Chondrocyte (in vitro differentiated cells): ENCODE measurements at regions not wholly inside any gene's neighbourhood (a gene's known extent, or its start where the extent isn't known, plus 50 kb on each side); places are given as distances from the start of the nearest gene placed in this dataset.

Experiments used
- DNase-seq: peaks from one replicate; pipeline ENCODE4 v3.0.0; 2021; ENCODE audit warnings: mixed read lengths, low spot score
- H3K27ac Mint-ChIP-seq: one replicate; pipeline ENCODE4 v1.8.0; 2021; ENCODE audit warnings: mild to moderate bottlenecking, moderate library complexity, mixed read lengths; ENCODE audit not compliant: unreplicated experiment
- H3K27me3 Mint-ChIP-seq: 2 replicates; pipeline ENCODE4 v1.8.0; 2021; ENCODE audit warnings: low read depth, mixed read lengths
- H3K36me3 Mint-ChIP-seq: 2 replicates; pipeline ENCODE4 v1.8.0; 2021; ENCODE audit warnings: low read depth, mixed read lengths
- H3K4me1 Mint-ChIP-seq: 2 replicates; pipeline ENCODE4 v1.8.0; 2021; ENCODE audit warnings: low read depth, mild to moderate bottlenecking, mixed read lengths
- H3K4me3 Mint-ChIP-seq: one replicate; pipeline ENCODE4 v1.8.0; 2021; ENCODE audit warnings: mild to moderate bottlenecking, moderate library complexity, mixed read lengths; ENCODE audit not compliant: unreplicated experiment
- H3K9me3 Mint-ChIP-seq: 2 replicates; pipeline ENCODE4 v1.8.0; 2021; ENCODE audit warnings: low read depth, mixed read lengths
- TF ChIP-seq, protein P1 (sequence below): fragments of 200-600 bp; sonication (generic); IDR thresholded peaks from 2 replicates; pipeline ENCODE4 v1.5.0; 2021; ENCODE audit warnings: antibody characterized with exemption, mild to moderate bottlenecking, moderate library complexity

GRCh38 chr22:23402275-23403151 lies 177.6 kb downstream of the IGLL1 start:
- peaks cover 3% of the 10 kb centered on the region for H3K27me3 Mint-ChIP-seq

GRCh38 chr22:23401910-23402274 lies 178.2 kb downstream of the IGLL1 start:
- Mint-ChIP-seq H3K27me3 (peaks cover 3% of the 10 kb centered on the region), H3K9me3 (peaks cover 6% of the 10 kb centered on the region), H3K27ac (no peak overlapping the region), H3K4me1 (no peaks in the 10 kb centered on the region), H3K4me3 (no peak overlapping the region), H3K36me3 (no peaks in the 10 kb centered on the region)
- TF ChIP-seq, protein P1, sequence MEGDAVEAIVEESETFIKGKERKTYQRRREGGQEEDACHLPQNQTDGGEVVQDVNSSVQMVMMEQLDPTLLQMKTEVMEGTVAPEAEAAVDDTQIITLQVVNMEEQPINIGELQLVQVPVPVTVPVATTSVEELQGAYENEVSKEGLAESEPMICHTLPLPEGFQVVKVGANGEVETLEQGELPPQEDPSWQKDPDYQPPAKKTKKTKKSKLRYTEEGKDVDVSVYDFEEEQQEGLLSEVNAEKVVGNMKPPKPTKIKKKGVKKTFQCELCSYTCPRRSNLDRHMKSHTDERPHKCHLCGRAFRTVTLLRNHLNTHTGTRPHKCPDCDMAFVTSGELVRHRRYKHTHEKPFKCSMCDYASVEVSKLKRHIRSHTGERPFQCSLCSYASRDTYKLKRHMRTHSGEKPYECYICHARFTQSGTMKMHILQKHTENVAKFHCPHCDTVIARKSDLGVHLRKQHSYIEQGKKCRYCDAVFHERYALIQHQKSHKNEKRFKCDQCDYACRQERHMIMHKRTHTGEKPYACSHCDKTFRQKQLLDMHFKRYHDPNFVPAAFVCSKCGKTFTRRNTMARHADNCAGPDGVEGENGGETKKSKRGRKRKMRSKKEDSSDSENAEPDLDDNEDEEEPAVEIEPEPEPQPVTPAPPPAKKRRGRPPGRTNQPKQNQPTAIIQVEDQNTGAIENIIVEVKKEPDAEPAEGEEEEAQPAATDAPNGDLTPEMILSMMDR = no peak
- DNase-seq = peak; percentile 74

More at GRCh38 chr22:23402275-23403151, 177.6 kb downstream of the IGLL1 start:
- Mint-ChIP-seq H3K36me3 (no peaks in the 10 kb centered on the region), H3K4me1 (no peaks in the 10 kb centered on the region), H3K9me3 (peaks cover 6% of the 10 kb centered on the region), H3K27ac (no peak overlapping the region), H3K4me3 (no peak overlapping the region)
- TF ChIP-seq, protein P1 = peak; percentile 74
- peak; percentile 76 for DNase-seq

- Mint-ChIP-seq H3K4me3 (no peak overlapping the region), H3K4me1 (no peaks in the 10 kb centered on the region), H3K27ac (peak overlapping the region; percentile 70), H3K9me3 (peaks cover 6% of the 10 kb centered on the region), H3K27me3 (peaks cover 1% of the 10 kb centered on the region), H3K36me3 (no peaks in the 10 kb centered on the region)
- DNase-seq = peak; percentile 87
- TF ChIP-seq, protein P1 = no peak
These were observed 178.8 kb downstream of the IGLL1 start for GRCh38 chr22:23401111-23401909.

- H3K4me1 Mint-ChIP-seq = no peaks in the 10 kb centered on the region
- no peak overlapping the region for H3K4me3 Mint-ChIP-seq
- no peaks in the 10 kb centered on the region for H3K9me3 Mint-ChIP-seq
- TF ChIP-seq, protein P1 = no peak
- H3K36me3 Mint-ChIP-seq = no peaks in the 10 kb centered on the region
- H3K27me3 Mint-ChIP-seq = no peaks in the 10 kb centered on the region
- peak; percentile 93 for DNase-seq
- no peak overlapping the region for H3K27ac Mint-ChIP-seq
These were observed 179.7 kb downstream of the IGLL1 start for GRCh38 chr22:23400286-23400981.
